ENCODE measurements at regions not wholly inside any gene's neighbourhood (a gene's known extent, or its start where the extent isn't known, plus 50 kb on each side); places are given as distances from the start of the nearest gene placed in this dataset.
A peak's percentile ranks its signal among the peaks of the same experiment; 100 is the strongest.

GRCh38 chr13:31081316-31081715 lies 80.4 kb downstream of the HSPH1 start:
- no peak for DNase-seq

GRCh38 chr13:31074756-31075155 lies 86.9 kb downstream of the HSPH1 start:
- DNase-seq, result no peak

GRCh38 chr13:31073859-31074718 lies 87.6 kb downstream of the HSPH1 start:
- DNase-seq, result no peak

GRCh38 chr13:31072041-31072440 lies 89.7 kb downstream of the HSPH1 start:
- no peak for DNase-seq

- no peak for DNase-seq
These were observed 91.7 kb downstream of the HSPH1 start for GRCh38 chr13:31069808-31070534.

- no peak for DNase-seq
These were observed 93.6 kb downstream of the HSPH1 start for GRCh38 chr13:31068119-31068423.

GRCh38 chr13:31067416-31068118 lies 94.1 kb downstream of the HSPH1 start:
- no peak for DNase-seq

- no peak for DNase-seq
These were observed 97.1 kb downstream of the HSPH1 start for GRCh38 chr13:31064636-31065035.

- DNase-seq, result no peak
These were observed 97.9 kb downstream of the HSPH1 start for GRCh38 chr13:31063772-31064171.

GRCh38 chr13:31060655-31061054 lies 101.0 kb downstream of the HSPH1 start:
- no peak for DNase-seq

- no peak for DNase-seq
These were observed 101.5 kb downstream of the HSPH1 start for GRCh38 chr13:31060220-31060619.

- DNase-seq, result no peak
These were observed 104.2 kb downstream of the HSPH1 start for GRCh38 chr13:31057403-31058033.

GRCh38 chr13:31056644-31057271 lies 104.9 kb downstream of the HSPH1 start:
- peak; percentile 19 for DNase-seq

- no peak for DNase-seq
These were observed 106.1 kb downstream of the HSPH1 start for GRCh38 chr13:31055589-31055988.

GRCh38 chr13:31054632-31055031 lies 107.1 kb downstream of the HSPH1 start:
- no peak for DNase-seq

GRCh38 chr13:31053896-31054295 lies 107.8 kb downstream of the HSPH1 start:
- no peak for DNase-seq

GRCh38 chr13:31053091-31053490 lies 108.6 kb downstream of the HSPH1 start:
- no peak for DNase-seq

GRCh38 chr13:31052478-31052877 lies 109.2 kb downstream of the HSPH1 start:
- DNase-seq, result no peak

GRCh38 chr13:31051999-31052398 lies 109.7 kb downstream of the HSPH1 start:
- DNase-seq, result peak; percentile 8

GRCh38 chr13:31050486-31051400 lies 111.0 kb downstream of the HSPH1 start:
- no peak for DNase-seq

- DNase-seq, result no peak
These were observed 111.9 kb downstream of the HSPH1 start for GRCh38 chr13:31049833-31050232.
